SJCRH30 (cell line): ENCODE measurements at regions not wholly inside any gene's neighbourhood (a gene's known extent, or its start where the extent isn't known, plus 50 kb on each side); places are given as distances from the start of the nearest gene placed in this dataset.

Experiments used
- DNase-seq, 2 experiments: peaks; one replicate each; pipeline ENCODE4 v3.0.0-alpha.2; 2015 to 2020
- H3K27ac ChIP-seq: fragments of 250-450 bp; sonication (Bioruptor Pico); 2 replicates; pipeline ENCODE4 v1.5.1; 2020; ENCODE audit warnings: mild to moderate bottlenecking, moderate library complexity
- H3K27me3 ChIP-seq: fragments of 250-450 bp; sonication (Bioruptor Pico); 2 replicates; pipeline ENCODE4 v1.5.1; 2020; ENCODE audit warnings: mild to moderate bottlenecking, moderate library complexity
- H3K36me3 ChIP-seq: fragments of 250-450 bp; sonication (Bioruptor Pico); 2 replicates; pipeline ENCODE4 v1.5.1; 2020; ENCODE audit warnings: mild to moderate bottlenecking, moderate library complexity
- H3K4me1 ChIP-seq: fragments of 250-450 bp; sonication (Bioruptor Pico); 2 replicates; pipeline ENCODE4 v1.5.1; 2020; ENCODE audit warnings: mild to moderate bottlenecking, moderate library complexity
- H3K4me3 ChIP-seq: fragments of 250-450 bp; sonication (Bioruptor Pico); 2 replicates; pipeline ENCODE4 v1.5.1; 2020; ENCODE audit warnings: mild to moderate bottlenecking, moderate library complexity
- H3K9me3 ChIP-seq: fragments of 250-450 bp; sonication (Bioruptor Pico); replicated peaks from 2 replicates; pipeline ENCODE4 v1.5.1; 2020; ENCODE audit warnings: mild to moderate bottlenecking, moderate library complexity

DNA sequence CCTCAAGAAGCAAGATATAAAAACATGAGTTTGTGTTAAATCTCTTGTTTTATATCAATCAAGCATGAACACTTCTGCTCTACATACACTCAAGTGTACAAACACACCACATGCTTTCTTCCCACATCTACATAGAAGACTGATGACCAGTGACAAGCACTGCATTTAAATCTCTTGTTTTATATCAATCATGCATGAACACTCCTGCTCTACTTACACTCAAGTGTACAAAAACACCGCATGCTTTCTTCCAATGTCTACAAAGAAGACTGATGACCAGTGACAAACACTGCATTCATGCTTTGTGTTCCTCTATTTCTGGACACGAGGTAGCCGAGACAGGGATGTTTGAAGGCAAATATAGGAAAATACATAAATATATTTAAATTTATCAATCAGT lies 642.0 kb upstream of the PFKP start:
- no peak overlapping the region for H3K27ac ChIP-seq
- no peak for DNase-seq
- no peaks in the 10 kb centered on the region for H3K4me1 ChIP-seq
- no peak overlapping the region for H3K4me3 ChIP-seq
- no peaks in the 10 kb centered on the region for H3K36me3 ChIP-seq
- H3K9me3 ChIP-seq = no peaks in the 10 kb centered on the region
- H3K27me3 ChIP-seq = no peaks in the 10 kb centered on the region

GRCh38 chr10:2414562-2414961 lies 652.8 kb upstream of the PFKP start:
- Histone ChIP-seq H3K27me3 (no peaks in the 10 kb centered on the region), H3K36me3 (no peaks in the 10 kb centered on the region), H3K27ac (no peak overlapping the region), H3K9me3 (no peaks in the 10 kb centered on the region), H3K4me1 (no peaks in the 10 kb centered on the region), H3K4me3 (no peak overlapping the region)
- no peak for DNase-seq

DNA sequence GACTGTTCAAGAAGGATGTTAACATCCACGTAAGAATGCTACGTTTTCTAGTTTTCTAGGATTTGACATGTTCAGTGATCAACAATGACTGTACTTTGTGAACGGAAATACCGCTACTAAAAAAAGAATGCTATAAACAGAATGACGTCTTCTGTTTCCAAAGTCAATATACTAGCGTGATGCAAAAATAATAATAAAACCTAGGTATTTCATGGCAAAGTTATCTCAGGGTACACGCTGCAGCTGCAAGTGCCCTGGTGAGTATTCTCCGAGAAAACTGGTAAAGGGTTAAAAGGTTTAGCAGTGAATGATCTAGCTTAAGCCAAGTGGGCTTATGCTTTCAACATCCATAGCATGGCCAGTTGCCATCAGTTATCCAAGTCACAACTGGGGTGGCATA lies 653.3 kb upstream of the PFKP start:
- no peaks in the 10 kb centered on the region for H3K27me3 ChIP-seq
- no peak for DNase-seq
- no peak overlapping the region for H3K27ac ChIP-seq
- H3K36me3 ChIP-seq = no peaks in the 10 kb centered on the region
- no peaks in the 10 kb centered on the region for H3K9me3 ChIP-seq
- no peak overlapping the region for H3K4me3 ChIP-seq
- H3K4me1 ChIP-seq = no peaks in the 10 kb centered on the region

GRCh38 chr10:2410049-2410448 lies 657.3 kb upstream of the PFKP start:
- Histone ChIP-seq H3K27ac (no peak overlapping the region), H3K4me3 (no peak overlapping the region), H3K27me3 (no peaks in the 10 kb centered on the region), H3K36me3 (no peaks in the 10 kb centered on the region), H3K9me3 (no peaks in the 10 kb centered on the region), H3K4me1 (no peaks in the 10 kb centered on the region)
- no peak for DNase-seq

DNA sequence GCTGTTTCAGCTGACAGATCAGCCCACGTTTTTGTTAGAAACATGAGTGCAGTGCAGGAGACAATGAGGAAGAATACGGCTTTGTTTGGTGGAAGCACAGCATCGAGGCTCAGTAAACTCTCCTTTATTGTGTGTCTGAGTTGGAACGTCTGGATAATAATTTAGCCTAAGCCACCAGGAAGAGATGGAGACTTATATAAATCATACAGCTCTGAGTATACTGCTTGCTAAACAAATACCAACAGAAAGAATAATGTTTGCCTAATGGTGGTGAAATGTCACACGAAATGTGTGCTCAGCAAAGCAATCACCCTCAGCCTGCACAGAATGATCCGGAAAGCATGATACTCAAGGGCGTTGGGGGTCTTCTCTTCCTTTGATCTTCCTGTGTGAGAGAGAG lies 664.1 kb upstream of the ADARB2 start:
- no peak overlapping the region for H3K27ac ChIP-seq

DNA sequence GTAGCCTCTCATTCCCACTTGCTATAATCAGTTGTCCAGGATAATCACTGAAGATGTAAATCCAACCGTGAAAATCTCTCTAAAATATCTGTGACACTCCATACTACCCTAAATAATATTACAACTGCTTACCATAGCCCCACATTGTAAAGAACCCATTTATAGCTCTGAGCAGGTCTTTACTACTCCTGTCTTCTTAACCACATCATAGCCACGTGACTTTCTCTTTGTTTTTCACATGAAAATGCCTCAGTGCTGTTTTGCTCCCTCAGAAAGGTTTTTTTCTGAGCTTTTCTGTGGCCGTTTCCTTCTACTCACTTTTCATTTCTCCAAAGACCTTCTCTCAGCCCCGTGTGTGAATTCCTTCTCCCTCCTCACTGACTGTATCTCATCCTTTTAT lies 662.2 kb upstream of the ADARB2 start:
- no peak overlapping the region for H3K27ac ChIP-seq
- no peaks in the 10 kb centered on the region for H3K36me3 ChIP-seq
- no peaks in the 10 kb centered on the region for H3K9me3 ChIP-seq
- no peak for DNase-seq
- no peak overlapping the region for H3K4me3 ChIP-seq
- H3K4me1 ChIP-seq = no peaks in the 10 kb centered on the region
- H3K27me3 ChIP-seq = no peaks in the 10 kb centered on the region

More for the DNA sequence above, 664.1 kb upstream of the ADARB2 start:
- no peaks in the 10 kb centered on the region for H3K4me1 ChIP-seq
- H3K9me3 ChIP-seq = no peaks in the 10 kb centered on the region
- H3K4me3 ChIP-seq = no peak overlapping the region
- H3K27me3 ChIP-seq = no peaks in the 10 kb centered on the region
- no peak for DNase-seq
- H3K36me3 ChIP-seq = no peaks in the 10 kb centered on the region

DNA sequence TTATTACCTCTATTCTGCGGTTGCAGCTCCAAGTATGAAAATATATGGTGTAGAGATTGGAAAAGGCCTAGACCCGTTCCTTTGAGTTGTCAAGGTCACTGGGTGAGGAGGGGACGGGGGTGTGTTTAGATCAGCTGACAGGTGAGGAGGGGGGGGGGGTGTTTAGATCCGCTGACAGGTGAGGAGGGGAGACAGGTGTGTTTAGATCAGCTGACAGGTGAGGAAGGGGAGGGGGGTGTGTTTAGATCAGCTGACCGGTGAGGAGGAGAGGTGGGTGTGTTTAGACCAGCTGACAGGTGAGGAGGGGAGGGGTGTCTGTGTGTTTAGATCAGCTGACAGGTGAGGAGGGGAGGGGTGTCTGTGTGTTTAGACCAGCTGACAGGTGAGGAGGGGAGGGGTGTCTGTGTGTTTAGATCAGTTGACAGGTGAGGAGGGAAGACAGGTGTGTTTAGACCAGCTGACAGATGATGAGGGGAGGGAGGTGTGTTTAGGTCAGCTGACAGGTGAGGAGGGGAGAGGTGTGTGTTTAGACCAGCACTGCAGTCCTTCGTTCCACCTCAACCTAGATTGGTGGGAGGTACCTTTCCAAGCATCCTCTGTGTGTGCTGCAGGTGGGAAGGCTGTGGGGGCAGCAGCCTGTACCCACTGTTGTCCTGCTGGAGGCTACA lies 655.0 kb upstream of the ADARB2 start:
- peak in 1 of 2 experiments; percentile 12 for DNase-seq
- Histone ChIP-seq H3K36me3 (no peaks in the 10 kb centered on the region), H3K4me1 (no peaks in the 10 kb centered on the region), H3K27me3 (no peaks in the 10 kb centered on the region), H3K4me3 (no peak overlapping the region), H3K9me3 (no peaks in the 10 kb centered on the region), H3K27ac (no peak overlapping the region)

GRCh38 chr10:2387672-2388071 lies 650.3 kb upstream of the ADARB2 start:
- Histone ChIP-seq H3K9me3 (no peaks in the 10 kb centered on the region), H3K27me3 (no peaks in the 10 kb centered on the region), H3K27ac (no peak overlapping the region), H3K36me3 (no peaks in the 10 kb centered on the region), H3K4me3 (no peak overlapping the region), H3K4me1 (no peaks in the 10 kb centered on the region)
- DNase-seq = no peak

DNA sequence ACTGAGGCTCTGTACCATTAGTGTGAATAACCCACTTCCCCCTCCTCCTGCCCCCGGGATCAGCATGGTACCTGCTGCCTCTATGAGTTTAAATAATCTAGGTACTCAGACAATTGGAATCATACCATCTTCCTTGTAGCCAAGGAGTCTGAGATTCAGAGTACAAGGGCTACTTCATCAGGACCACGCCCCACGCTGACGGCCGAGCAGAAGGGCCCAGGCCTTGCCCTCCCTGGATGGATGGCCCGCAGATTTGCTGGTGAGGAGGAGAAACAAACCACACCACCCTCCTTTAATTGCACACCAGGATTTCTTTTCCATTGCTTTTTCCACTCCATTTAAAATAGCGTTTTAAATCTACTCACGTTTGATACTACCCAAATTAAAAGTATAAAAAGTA lies 649.9 kb upstream of the ADARB2 start:
- H3K9me3 ChIP-seq = no peaks in the 10 kb centered on the region

DNA sequence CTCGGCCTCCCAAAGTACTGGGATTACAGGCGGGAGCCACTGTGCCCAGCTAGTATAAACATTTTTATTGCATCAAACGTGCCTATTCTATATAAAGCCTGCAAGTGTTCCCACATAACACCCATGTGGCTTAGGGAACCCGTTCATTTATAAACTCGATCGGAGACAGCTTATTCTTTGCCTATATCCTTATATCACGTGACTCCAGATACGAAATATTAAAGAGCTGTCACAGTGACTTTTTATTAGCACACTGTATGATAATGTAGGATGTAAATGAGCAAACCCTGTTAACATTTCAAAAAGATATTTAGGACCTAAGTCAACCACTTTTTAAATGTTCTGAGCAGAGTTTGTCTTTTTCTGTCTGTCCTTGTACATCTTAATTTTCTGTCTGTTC lies 642.9 kb upstream of the ADARB2 start:
- Histone ChIP-seq H3K36me3 (no peaks in the 10 kb centered on the region), H3K27me3 (no peaks in the 10 kb centered on the region), H3K9me3 (no peaks in the 10 kb centered on the region), H3K27ac (no peak overlapping the region), H3K4me3 (no peak overlapping the region), H3K4me1 (no peaks in the 10 kb centered on the region)
- DNase-seq = no peak

More for the DNA sequence above, 649.9 kb upstream of the ADARB2 start:
- no peaks in the 10 kb centered on the region for H3K36me3 ChIP-seq
- no peak overlapping the region for H3K27ac ChIP-seq
- H3K4me1 ChIP-seq = no peaks in the 10 kb centered on the region
- no peaks in the 10 kb centered on the region for H3K27me3 ChIP-seq
- no peak overlapping the region for H3K4me3 ChIP-seq
- no peak for DNase-seq

DNA sequence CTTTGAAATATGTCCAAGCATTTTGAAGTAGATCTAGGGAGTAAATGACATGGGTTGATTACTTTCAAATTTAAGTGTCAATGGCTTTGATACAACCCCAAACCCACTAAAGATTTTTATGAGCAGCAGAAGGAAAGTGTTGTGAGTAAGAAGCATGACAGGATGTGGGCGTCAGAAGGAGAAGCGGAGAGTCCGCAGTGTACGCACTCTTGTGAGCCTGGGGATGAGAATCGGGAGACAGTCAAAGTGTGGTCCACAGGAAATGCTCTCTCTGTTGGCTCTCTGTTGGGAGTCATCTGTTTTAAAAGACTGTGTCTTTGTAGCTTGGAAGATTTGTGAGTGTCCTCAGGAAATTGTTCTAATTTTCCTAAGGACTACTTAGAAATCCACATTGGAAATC lies 629.8 kb upstream of the ADARB2 start:
- no peak for DNase-seq
- H3K27ac ChIP-seq = no peak overlapping the region
- H3K4me1 ChIP-seq = no peaks in the 10 kb centered on the region
- H3K9me3 ChIP-seq = no peaks in the 10 kb centered on the region
- no peaks in the 10 kb centered on the region for H3K27me3 ChIP-seq
- no peak overlapping the region for H3K4me3 ChIP-seq
- H3K36me3 ChIP-seq = no peaks in the 10 kb centered on the region

DNA sequence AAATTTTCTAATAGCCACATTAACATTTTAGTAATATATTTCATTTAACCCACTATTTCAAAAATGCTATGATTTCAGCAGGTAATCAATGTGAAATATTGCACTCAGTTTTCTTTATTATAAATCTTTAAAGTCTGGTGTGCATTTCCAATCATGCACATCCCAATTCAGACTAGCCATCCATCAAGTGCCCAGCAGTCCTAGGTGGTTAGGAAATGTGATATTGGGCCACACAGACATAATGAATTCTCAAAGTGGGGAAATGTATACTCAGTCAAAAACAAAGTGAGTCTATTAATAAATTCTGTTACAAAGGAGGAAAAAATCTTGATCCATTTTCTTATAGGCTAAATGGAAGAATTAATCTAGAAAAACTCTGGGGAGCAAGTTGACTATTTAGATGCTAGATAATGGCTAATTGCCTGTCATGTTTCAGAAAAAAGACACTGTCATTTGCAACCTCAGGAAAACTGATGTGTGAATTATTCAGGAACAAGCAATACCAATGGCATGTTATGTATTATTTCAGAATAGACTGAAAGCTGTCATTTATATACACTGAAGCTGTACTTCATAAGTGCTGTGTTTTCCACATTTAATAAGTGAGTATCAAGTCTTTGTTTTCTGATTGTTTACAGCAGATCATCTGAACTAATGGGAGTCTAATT lies 629.1 kb upstream of the ADARB2 start:
- Histone ChIP-seq H3K4me1 (no peaks in the 10 kb centered on the region), H3K27ac (no peak overlapping the region), H3K27me3 (no peaks in the 10 kb centered on the region), H3K9me3 (no peaks in the 10 kb centered on the region), H3K4me3 (no peak overlapping the region), H3K36me3 (no peaks in the 10 kb centered on the region)
- DNase-seq = no peak

DNA sequence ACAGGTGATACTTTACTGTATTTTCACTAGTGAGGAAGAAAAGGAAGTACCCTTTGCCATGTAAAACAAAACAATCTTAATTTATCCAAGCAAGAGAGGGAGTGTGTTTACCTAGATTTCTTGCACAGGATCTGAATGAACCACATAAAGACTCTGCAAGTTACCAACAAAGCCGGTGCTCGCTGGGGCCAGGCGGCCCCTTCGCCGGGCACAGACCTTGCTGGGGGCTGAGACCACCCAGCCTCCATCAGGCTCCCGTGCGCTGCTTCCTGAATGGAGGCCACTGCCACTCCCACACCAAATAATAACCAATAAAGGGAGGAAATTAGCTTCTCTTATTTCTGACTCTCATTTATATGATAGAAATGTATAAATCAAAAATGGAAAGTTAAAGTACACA lies 625.0 kb upstream of the ADARB2 start:
- no peak for DNase-seq
- no peaks in the 10 kb centered on the region for H3K4me1 ChIP-seq
- no peaks in the 10 kb centered on the region for H3K9me3 ChIP-seq
- H3K4me3 ChIP-seq = no peak overlapping the region
- H3K36me3 ChIP-seq = no peaks in the 10 kb centered on the region
- no peak overlapping the region for H3K27ac ChIP-seq
- no peaks in the 10 kb centered on the region for H3K27me3 ChIP-seq

DNA sequence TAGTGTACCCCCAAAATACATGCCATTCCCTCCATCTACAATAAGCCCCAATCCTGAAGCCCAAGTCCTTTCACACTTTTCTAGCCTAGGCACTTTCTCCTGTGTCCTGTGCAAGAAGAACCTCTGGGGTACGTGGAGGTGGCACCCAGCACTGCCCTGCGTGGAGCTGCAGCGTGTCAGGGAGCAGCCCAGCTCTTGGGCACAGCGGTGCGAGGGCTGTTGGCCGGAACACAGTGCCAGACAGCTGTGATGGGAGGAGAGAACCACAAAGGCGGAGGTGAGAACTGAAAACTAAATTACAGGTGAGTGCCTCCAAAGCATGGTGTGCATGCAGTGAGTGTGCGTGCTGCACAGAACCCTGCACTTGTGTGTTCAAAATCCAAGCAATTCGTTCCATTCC lies 621.3 kb upstream of the ADARB2 start:
- Histone ChIP-seq H3K27me3 (no peaks in the 10 kb centered on the region), H3K9me3 (no peaks in the 10 kb centered on the region), H3K4me1 (no peaks in the 10 kb centered on the region), H3K4me3 (no peak overlapping the region), H3K36me3 (no peaks in the 10 kb centered on the region), H3K27ac (no peak overlapping the region)
- no peak for DNase-seq

DNA sequence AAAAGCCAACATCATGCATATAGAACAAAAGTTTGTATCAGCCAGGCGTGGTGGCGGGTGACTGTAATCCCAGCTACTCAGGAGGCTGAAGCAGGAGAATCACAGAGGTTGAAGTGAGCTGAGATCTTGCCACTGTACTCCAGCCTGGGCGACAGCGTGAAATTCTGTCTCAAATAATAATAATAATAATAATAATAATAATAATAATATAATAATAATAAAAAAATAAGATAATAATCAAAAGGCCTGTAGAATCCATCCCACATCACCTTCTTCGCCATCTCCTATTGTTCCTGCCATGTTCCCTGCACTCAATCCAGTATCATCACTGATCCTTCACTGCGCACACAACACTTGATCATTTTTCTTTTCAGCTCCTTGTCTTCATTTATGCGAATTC lies 619.3 kb upstream of the ADARB2 start:
- no peaks in the 10 kb centered on the region for H3K36me3 ChIP-seq
- no peak overlapping the region for H3K27ac ChIP-seq
- no peaks in the 10 kb centered on the region for H3K9me3 ChIP-seq
- no peaks in the 10 kb centered on the region for H3K4me1 ChIP-seq
- H3K27me3 ChIP-seq = no peaks in the 10 kb centered on the region
- no peak overlapping the region for H3K4me3 ChIP-seq
- DNase-seq = no peak

- no peak overlapping the region for H3K27ac ChIP-seq
- DNase-seq = no peak
- no peaks in the 10 kb centered on the region for H3K27me3 ChIP-seq
- H3K9me3 ChIP-seq = no peaks in the 10 kb centered on the region
- H3K4me1 ChIP-seq = no peaks in the 10 kb centered on the region
- H3K36me3 ChIP-seq = no peaks in the 10 kb centered on the region
- no peak overlapping the region for H3K4me3 ChIP-seq
Observed at GRCh38 chr10:2351566-2351965, 614.2 kb upstream of the ADARB2 start.
